IMR-90 (cell line): ENCODE measurements at regions not wholly inside any gene's neighbourhood (a gene's known extent, or its start where the extent isn't known, plus 50 kb on each side); places are given as distances from the start of the nearest gene placed in this dataset.

Experiments
- BHLHE40 ChIP-seq: fragments of 150-350 bp; IDR thresholded peaks from 2 replicates; pipeline ENCODE4 v1.6.1; 2016; ENCODE audit warnings: mild to moderate bottlenecking, low read depth, low read length
- CEBPB ChIP-seq: IDR thresholded peaks from 2 replicates; pipeline ENCODE4 v1.6.1; 2012; ENCODE audit warnings: low read depth, low read length, improper control_type of control experiment
- FOS ChIP-seq: fragments of 150-350 bp; IDR thresholded peaks from 2 replicates; pipeline ENCODE4 v1.6.1; 2016; ENCODE audit warnings: low read depth, low read length
- MXI1 ChIP-seq: IDR thresholded peaks from 2 replicates; pipeline ENCODE4 v1.6.1; 2012; ENCODE audit warnings: low read depth, mild to moderate bottlenecking, low read length, moderate library complexity, borderline replicate concordance
- POLR2A ChIP-seq: IDR thresholded peaks from 2 replicates; pipeline ENCODE4 v1.6.1; 2012; ENCODE audit warnings: mild to moderate bottlenecking, low read depth, low read length
- RAD21 ChIP-seq: IDR thresholded peaks from 2 replicates; pipeline ENCODE4 v1.6.1; 2012; ENCODE audit warnings: low read length, improper control_type of control experiment
- RFX5 ChIP-seq: IDR thresholded peaks from 2 replicates; pipeline ENCODE4 v1.8.0; 2012; ENCODE audit warnings: low read depth, mild to moderate bottlenecking, low read length, moderate library complexity
- SMC3 ChIP-seq: fragments of 150-350 bp; IDR thresholded peaks from 2 replicates; pipeline ENCODE4 v1.6.1; 2016; ENCODE audit warnings: low read depth, mild to moderate bottlenecking, antibody characterized with exemption, low read length, moderate library complexity
- TF ChIP-seq, protein P1 (sequence below): conservative IDR thresholded peaks from 2 replicates; pipeline ENCODE4 v1.5.1; 2012; ENCODE audit warnings: mild to moderate bottlenecking, low read depth, low read length, improper control_type of control experiment
- TF ChIP-seq, protein P2 (sequence below): fragments of 150-350 bp; IDR thresholded peaks from 2 replicates; pipeline ENCODE4 v1.6.1; 2016; ENCODE audit warnings: low read depth, mild to moderate bottlenecking, low read length, moderate library complexity, borderline replicate concordance

GRCh38 chr17:59512844-59513385 lies 52.5 kb upstream of the DHX40 start:
- TF ChIP-seq, protein P1, sequence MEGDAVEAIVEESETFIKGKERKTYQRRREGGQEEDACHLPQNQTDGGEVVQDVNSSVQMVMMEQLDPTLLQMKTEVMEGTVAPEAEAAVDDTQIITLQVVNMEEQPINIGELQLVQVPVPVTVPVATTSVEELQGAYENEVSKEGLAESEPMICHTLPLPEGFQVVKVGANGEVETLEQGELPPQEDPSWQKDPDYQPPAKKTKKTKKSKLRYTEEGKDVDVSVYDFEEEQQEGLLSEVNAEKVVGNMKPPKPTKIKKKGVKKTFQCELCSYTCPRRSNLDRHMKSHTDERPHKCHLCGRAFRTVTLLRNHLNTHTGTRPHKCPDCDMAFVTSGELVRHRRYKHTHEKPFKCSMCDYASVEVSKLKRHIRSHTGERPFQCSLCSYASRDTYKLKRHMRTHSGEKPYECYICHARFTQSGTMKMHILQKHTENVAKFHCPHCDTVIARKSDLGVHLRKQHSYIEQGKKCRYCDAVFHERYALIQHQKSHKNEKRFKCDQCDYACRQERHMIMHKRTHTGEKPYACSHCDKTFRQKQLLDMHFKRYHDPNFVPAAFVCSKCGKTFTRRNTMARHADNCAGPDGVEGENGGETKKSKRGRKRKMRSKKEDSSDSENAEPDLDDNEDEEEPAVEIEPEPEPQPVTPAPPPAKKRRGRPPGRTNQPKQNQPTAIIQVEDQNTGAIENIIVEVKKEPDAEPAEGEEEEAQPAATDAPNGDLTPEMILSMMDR: no peak
- TF ChIP-seq RAD21: no peak
- TF ChIP-seq BHLHE40: no peak
- TF ChIP-seq, protein P2, sequence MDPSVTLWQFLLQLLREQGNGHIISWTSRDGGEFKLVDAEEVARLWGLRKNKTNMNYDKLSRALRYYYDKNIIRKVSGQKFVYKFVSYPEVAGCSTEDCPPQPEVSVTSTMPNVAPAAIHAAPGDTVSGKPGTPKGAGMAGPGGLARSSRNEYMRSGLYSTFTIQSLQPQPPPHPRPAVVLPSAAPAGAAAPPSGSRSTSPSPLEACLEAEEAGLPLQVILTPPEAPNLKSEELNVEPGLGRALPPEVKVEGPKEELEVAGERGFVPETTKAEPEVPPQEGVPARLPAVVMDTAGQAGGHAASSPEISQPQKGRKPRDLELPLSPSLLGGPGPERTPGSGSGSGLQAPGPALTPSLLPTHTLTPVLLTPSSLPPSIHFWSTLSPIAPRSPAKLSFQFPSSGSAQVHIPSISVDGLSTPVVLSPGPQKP: no peak
- TF ChIP-seq FOS: no peak
- TF ChIP-seq POLR2A: no peak
- no peak for TF ChIP-seq SMC3
- no peak for TF ChIP-seq MXI1
- TF ChIP-seq RFX5: no peak
- no peak for TF ChIP-seq CEBPB
